Trophoblast cell (in vitro differentiated cells and primary cell): ENCODE measurements at regions not wholly inside any gene's neighbourhood (a gene's known extent, or its start where the extent isn't known, plus 50 kb on each side); places are given as distances from the start of the nearest gene placed in this dataset.

ENCODE experiments used
- DNase-seq, 2 donors: peaks; one replicate each; pipeline ENCODE4 v3.0.0-alpha.2; 2016
- H2AFZ ChIP-seq: 2 replicates; pipeline ENCODE4 v1.6.1; 2013; ENCODE audit warnings: low read length, moderate library complexity, mild to moderate bottlenecking; ENCODE audit not compliant: insufficient read depth, poor library complexity
- H2AK5ac ChIP-seq: 2 replicates; pipeline ENCODE4 v1.6.1; 2013; ENCODE audit warnings: mild to moderate bottlenecking, low read length
- H2BK120ac ChIP-seq: 2 replicates; pipeline ENCODE4 v1.6.1; 2013; ENCODE audit warnings: low read length, mild to moderate bottlenecking, moderate library complexity; ENCODE audit not compliant: insufficient read depth, poor library complexity
- H2BK12ac ChIP-seq: 2 replicates; pipeline ENCODE4 v1.6.1; 2013; ENCODE audit warnings: mild to moderate bottlenecking, low read length, moderate library complexity
- H2BK5ac ChIP-seq: 2 replicates; pipeline ENCODE4 v1.6.1; 2013; ENCODE audit warnings: low read length, low read depth, moderate library complexity, mild to moderate bottlenecking; ENCODE audit not compliant: poor library complexity
- H3K14ac ChIP-seq: 2 replicates; pipeline ENCODE4 v1.6.1; 2013; ENCODE audit warnings: mild to moderate bottlenecking, low read length
- H3K18ac ChIP-seq: 2 replicates; pipeline ENCODE4 v1.6.1; 2013; ENCODE audit warnings: mild to moderate bottlenecking, low read length
- H3K23ac ChIP-seq: 2 replicates; pipeline ENCODE4 v1.6.1; 2013; ENCODE audit warnings: low read length
- H3K27ac ChIP-seq: 2 replicates; pipeline ENCODE4 v1.5.1; 2013; ENCODE audit warnings: low read depth, mild to moderate bottlenecking, inconsistent platforms, low read length, moderate library complexity
- H3K27me3 ChIP-seq: 2 replicates; pipeline ENCODE4 v1.6.1; 2013; ENCODE audit warnings: inconsistent platforms, mild to moderate bottlenecking, low read length, moderate library complexity; ENCODE audit not compliant: insufficient read depth
- H3K36me3 ChIP-seq, 2 experiments: 1 replicate in 1 of 2; 2 replicates in 1 of 2; pipeline ENCODE4 v1.6.1; 2013; ENCODE audit warnings: low read length in 2 of 2, mild to moderate bottlenecking in 2 of 2, moderate library complexity in 1 of 2; ENCODE audit not compliant: insufficient read depth in 2 of 2, control insufficient read depth in 1 of 2
- H3K4ac ChIP-seq: 2 replicates; pipeline ENCODE4 v1.6.1; 2013; ENCODE audit warnings: low read depth, mild to moderate bottlenecking, low read length, moderate library complexity
- H3K4me1 ChIP-seq, 2 experiments: 1 replicate in 1 of 2; 2 replicates in 1 of 2; pipeline ENCODE4 v1.6.1; 2013; ENCODE audit warnings: low read length in 2 of 2, mild to moderate bottlenecking in 2 of 2, moderate library complexity in 1 of 2; ENCODE audit not compliant: insufficient read depth in 2 of 2, control insufficient read depth in 1 of 2
- H3K4me2 ChIP-seq: 2 replicates; pipeline ENCODE4 v1.6.1; 2013; ENCODE audit warnings: inconsistent platforms, mild to moderate bottlenecking, low read length, moderate library complexity
- H3K4me3 ChIP-seq: 2 replicates; pipeline ENCODE4 v1.5.1; 2013; ENCODE audit warnings: mild to moderate bottlenecking, low read depth, low read length, inconsistent platforms
- H3K79me1 ChIP-seq: one replicate; pipeline ENCODE4 v1.6.1; 2013; ENCODE audit warnings: low read length
- H3K79me2 ChIP-seq: 2 replicates; pipeline ENCODE4 v1.6.1; 2013; ENCODE audit warnings: low read length, mild to moderate bottlenecking; ENCODE audit not compliant: control insufficient read depth, insufficient read depth, poor library complexity
- H3K9ac ChIP-seq: 2 replicates; pipeline ENCODE4 v1.6.1; 2013; ENCODE audit warnings: mild to moderate bottlenecking, low read length
- H3K9me3 ChIP-seq: 2 replicates; pipeline ENCODE4 v1.6.1; 2013; ENCODE audit warnings: low read depth, mild to moderate bottlenecking, control low read depth, inconsistent platforms, low read length; ENCODE audit not compliant: insufficient read depth
- H4K12ac ChIP-seq: 2 replicates; pipeline ENCODE4 v1.6.1; 2013; ENCODE audit warnings: low read depth, mild to moderate bottlenecking, low read length, moderate library complexity
- H4K8ac ChIP-seq: 2 replicates; pipeline ENCODE4 v1.6.1; 2013; ENCODE audit warnings: low read depth, mild to moderate bottlenecking, low read length, moderate library complexity
- H4K91ac ChIP-seq: one replicate; pipeline ENCODE4 v1.6.1; 2013; ENCODE audit warnings: low read depth, mild to moderate bottlenecking, low read length, moderate library complexity
- WGBS: extraction: QIAGEN DNeasy Blood & Tissue Kit; methylation state at CpG from one replicate; pipeline ENCODE4 v1.1.7; 2013; ENCODE audit warnings: missing lambda C conversion rate; ENCODE audit not compliant: insufficient read length, insufficient coverage; ENCODE audit errors: extremely low coverage; 5-methylcytosine and 5-hydroxymethylcytosine counted together

DNA sequence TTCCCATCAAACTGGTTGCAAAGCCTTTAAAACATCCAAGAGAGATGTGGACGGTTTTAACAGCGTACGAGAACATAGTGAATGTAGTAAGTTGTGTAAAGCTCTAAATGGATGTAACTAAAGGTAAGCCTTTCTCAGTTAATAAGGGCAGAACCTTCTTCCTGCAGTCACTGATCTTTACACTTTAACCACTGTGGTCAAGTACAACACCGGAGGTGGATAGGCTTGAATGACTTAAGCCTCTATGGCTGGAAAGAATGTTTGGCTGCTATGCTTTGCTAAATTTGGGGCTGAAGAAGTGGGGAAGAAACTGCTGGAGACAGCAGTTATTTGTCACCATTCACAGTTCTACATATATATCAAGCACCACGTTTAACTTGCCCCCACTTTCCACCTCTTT, 285.1 kb upstream of the FMR1 start:
- H3K18ac ChIP-seq, result no peak overlapping the region
- no peak overlapping the region for H2BK5ac ChIP-seq
- H3K4me3 ChIP-seq, result no peak overlapping the region
- H3K9me3 ChIP-seq, result no peaks in the 10 kb centered on the region
- H3K14ac ChIP-seq, result no peak overlapping the region
- H3K4me2 ChIP-seq, result no peak overlapping the region
- no peak overlapping the region for H2AK5ac ChIP-seq
- WGBS, result no CpG with 5 or more reads among the region's 5 CpGs
- no peaks in the 10 kb centered on the region for H3K27me3 ChIP-seq
- no peaks in the 10 kb centered on the region for H3K79me2 ChIP-seq
- H2BK120ac ChIP-seq, result no peak overlapping the region
- no peak overlapping the region for H2AFZ ChIP-seq
- H4K8ac ChIP-seq, result no peak overlapping the region
- H3K9ac ChIP-seq, result no peak overlapping the region
- peak in 1 of 2 donors; percentile 7 for DNase-seq
- H2BK12ac ChIP-seq, result no peak overlapping the region
- H4K91ac ChIP-seq, result no peak overlapping the region
- no peaks in the 10 kb centered on the region for H3K36me3 ChIP-seq
- H3K27ac ChIP-seq, result no peak overlapping the region
- H4K12ac ChIP-seq, result no peak overlapping the region
- H3K4me1 ChIP-seq, result no peaks in the 10 kb centered on the region
- H3K4ac ChIP-seq, result no peak overlapping the region
- no peaks in the 10 kb centered on the region for H3K79me1 ChIP-seq
- no peak overlapping the region for H3K23ac ChIP-seq

DNA sequence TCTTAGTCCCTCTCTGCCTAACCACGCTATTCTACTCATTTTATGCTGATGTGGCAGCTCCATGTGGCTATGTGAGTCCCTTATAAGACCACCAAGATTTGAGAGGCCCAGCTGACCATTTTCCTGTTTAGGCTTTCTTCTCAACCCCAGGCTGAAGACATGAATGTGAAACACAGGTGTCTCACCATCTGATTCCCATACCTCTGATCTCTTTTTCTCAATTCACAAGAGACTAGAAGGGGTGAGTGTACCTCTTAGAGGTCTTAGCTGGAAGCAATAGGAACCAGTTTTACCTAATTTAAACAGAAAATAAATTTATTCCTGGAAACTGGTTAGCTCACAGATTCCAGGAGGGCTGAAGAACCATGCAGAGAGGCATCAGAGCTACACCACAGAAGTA, 276.5 kb upstream of the FMR1 start:
- H4K12ac ChIP-seq, result no peak overlapping the region
- no peaks in the 10 kb centered on the region for H3K36me3 ChIP-seq
- H3K9ac ChIP-seq, result no peak overlapping the region
- no peaks in the 10 kb centered on the region for H3K9me3 ChIP-seq
- no peak overlapping the region for H2AK5ac ChIP-seq
- no peak overlapping the region for H2BK12ac ChIP-seq
- H2BK120ac ChIP-seq, result no peak overlapping the region
- no peak for DNase-seq
- no peaks in the 10 kb centered on the region for H3K79me2 ChIP-seq
- no peak overlapping the region for H3K27ac ChIP-seq
- no peak overlapping the region for H2AFZ ChIP-seq
- H3K4ac ChIP-seq, result no peak overlapping the region
- H4K8ac ChIP-seq, result no peak overlapping the region
- no peak overlapping the region for H3K4me3 ChIP-seq
- no peak overlapping the region for H3K14ac ChIP-seq
- WGBS, result no CpG with 5 or more reads among the region's 1 CpG
- H3K27me3 ChIP-seq, result no peaks in the 10 kb centered on the region
- no peak overlapping the region for H3K23ac ChIP-seq
- H4K91ac ChIP-seq, result no peak overlapping the region
- H3K4me1 ChIP-seq, result no peaks in the 10 kb centered on the region
- no peak overlapping the region for H3K4me2 ChIP-seq
- no peak overlapping the region for H2BK5ac ChIP-seq
- no peaks in the 10 kb centered on the region for H3K79me1 ChIP-seq
- no peak overlapping the region for H3K18ac ChIP-seq

DNA sequence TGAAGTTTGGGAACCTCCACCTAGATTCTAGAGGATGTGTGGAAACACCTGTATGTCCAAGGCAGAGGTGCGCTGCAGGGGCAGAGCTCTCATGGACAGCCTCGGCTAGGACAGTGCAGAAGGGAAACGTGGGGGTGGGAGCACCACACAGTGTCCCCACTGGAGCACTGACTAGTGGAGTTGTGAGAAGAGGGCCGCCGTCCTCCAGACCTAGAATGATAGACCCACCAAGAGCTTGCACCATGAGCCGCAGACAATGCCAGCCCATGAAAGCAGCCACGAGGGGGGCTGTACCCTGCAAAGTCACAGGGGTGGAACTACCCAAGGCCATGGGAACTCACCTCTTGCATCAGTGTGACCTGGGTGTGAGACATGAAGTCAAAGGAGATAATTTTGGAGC, 274.5 kb upstream of the FMR1 start:
- no peak overlapping the region for H2BK120ac ChIP-seq
- no peaks in the 10 kb centered on the region for H3K9me3 ChIP-seq
- no peak overlapping the region for H4K8ac ChIP-seq
- H3K14ac ChIP-seq, result no peak overlapping the region
- WGBS, result no CpG with 5 or more reads among the region's 7 CpGs
- H3K4me1 ChIP-seq, result no peaks in the 10 kb centered on the region
- no peak overlapping the region for H4K91ac ChIP-seq
- H3K4me3 ChIP-seq, result no peak overlapping the region
- no peaks in the 10 kb centered on the region for H3K27me3 ChIP-seq
- no peak for DNase-seq
- no peak overlapping the region for H3K27ac ChIP-seq
- H3K36me3 ChIP-seq, result no peaks in the 10 kb centered on the region
- no peak overlapping the region for H2BK12ac ChIP-seq
- no peak overlapping the region for H2BK5ac ChIP-seq
- H3K4me2 ChIP-seq, result no peak overlapping the region
- no peak overlapping the region for H4K12ac ChIP-seq
- no peak overlapping the region for H3K23ac ChIP-seq
- H2AK5ac ChIP-seq, result no peak overlapping the region
- no peak overlapping the region for H3K18ac ChIP-seq
- no peak overlapping the region for H2AFZ ChIP-seq
- H3K79me2 ChIP-seq, result no peaks in the 10 kb centered on the region
- H3K9ac ChIP-seq, result no peak overlapping the region
- no peaks in the 10 kb centered on the region for H3K79me1 ChIP-seq
- no peak overlapping the region for H3K4ac ChIP-seq

DNA sequence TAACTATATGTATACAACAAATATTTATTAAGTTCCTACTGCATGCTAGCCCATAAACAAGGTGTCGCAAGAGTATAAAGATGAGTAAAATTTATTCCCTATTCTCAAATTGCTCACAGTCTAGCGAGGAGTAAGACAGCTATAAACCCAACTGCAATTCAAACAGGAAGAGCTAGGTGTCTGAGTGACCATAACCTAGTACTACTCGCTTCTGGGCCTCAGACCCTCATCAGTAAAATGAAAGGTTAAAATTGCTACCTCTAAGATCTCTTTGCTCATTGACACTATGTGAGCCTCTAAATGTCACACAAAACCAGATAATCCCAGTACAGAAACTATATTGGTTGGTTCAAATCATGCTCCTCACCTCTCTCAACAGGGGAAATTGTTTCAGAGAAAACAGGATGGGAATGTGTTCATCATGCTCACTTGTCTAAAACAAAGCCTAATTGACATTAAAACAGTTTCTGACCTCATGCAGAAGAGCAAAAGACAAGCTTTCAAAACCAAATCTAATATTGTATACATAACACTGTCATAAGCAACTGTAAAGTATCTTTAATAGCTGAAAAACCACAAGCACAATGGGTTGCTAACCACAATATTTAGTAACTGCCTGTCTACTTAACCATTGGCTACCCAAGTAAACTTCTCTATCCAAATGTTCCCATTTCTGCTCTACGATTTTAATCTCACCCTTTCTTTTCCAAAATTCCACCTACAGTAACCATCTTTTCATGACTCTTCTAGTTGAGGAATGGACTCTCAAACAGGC, 264.6 kb upstream of the FMR1 start:
- Histone ChIP-seq H3K4ac (no peak overlapping the region), H3K79me2 (no peaks in the 10 kb centered on the region), H2BK12ac (no peak overlapping the region), H3K4me2 (no peak overlapping the region), H3K23ac (no peak overlapping the region), H3K79me1 (no peaks in the 10 kb centered on the region), H3K9ac (no peak overlapping the region), H2AK5ac (no peak overlapping the region), H3K27me3 (no peaks in the 10 kb centered on the region), H3K4me1 (no peaks in the 10 kb centered on the region), H2BK5ac (no peak overlapping the region), H3K4me3 (no peak overlapping the region), H3K36me3 (no peaks in the 10 kb centered on the region), H3K14ac (no peak overlapping the region), H2AFZ (no peak overlapping the region), H4K91ac (no peak overlapping the region), H3K9me3 (no peaks in the 10 kb centered on the region), H4K8ac (no peak overlapping the region), H4K12ac (no peak overlapping the region), H3K18ac (no peak overlapping the region), H3K27ac (no peak overlapping the region), H2BK120ac (no peak overlapping the region)
- no peak for DNase-seq
- no CpG with 5 or more reads among the region's 4 CpGs for WGBS
